ES-I3 (cell line): ENCODE measurements at regions not wholly inside any gene's neighbourhood (a gene's known extent, or its start where the extent isn't known, plus 50 kb on each side); places are given as distances from the start of the nearest gene placed in this dataset.

ENCODE experiments used
- H3K36me3 ChIP-seq: 2 replicates; pipeline ENCODE4 v1.6.1; 2013; ENCODE audit warnings: mild to moderate bottlenecking, low read length, control low read depth, moderate library complexity; ENCODE audit not compliant: insufficient read depth
- H3K4me1 ChIP-seq: 2 replicates; pipeline ENCODE4 v1.6.1; 2013; ENCODE audit warnings: mild to moderate bottlenecking, control low read depth, low read length; ENCODE audit not compliant: insufficient read depth
- H3K9ac ChIP-seq: 2 replicates; pipeline ENCODE4 v1.6.1; 2013; ENCODE audit warnings: low read depth, mild to moderate bottlenecking, low read length, moderate library complexity
- H3K9me3 ChIP-seq: 2 replicates; pipeline ENCODE4 v1.6.1; 2013; ENCODE audit warnings: mild to moderate bottlenecking, low read length, moderate library complexity; ENCODE audit not compliant: control insufficient read depth, insufficient read depth

DNA sequence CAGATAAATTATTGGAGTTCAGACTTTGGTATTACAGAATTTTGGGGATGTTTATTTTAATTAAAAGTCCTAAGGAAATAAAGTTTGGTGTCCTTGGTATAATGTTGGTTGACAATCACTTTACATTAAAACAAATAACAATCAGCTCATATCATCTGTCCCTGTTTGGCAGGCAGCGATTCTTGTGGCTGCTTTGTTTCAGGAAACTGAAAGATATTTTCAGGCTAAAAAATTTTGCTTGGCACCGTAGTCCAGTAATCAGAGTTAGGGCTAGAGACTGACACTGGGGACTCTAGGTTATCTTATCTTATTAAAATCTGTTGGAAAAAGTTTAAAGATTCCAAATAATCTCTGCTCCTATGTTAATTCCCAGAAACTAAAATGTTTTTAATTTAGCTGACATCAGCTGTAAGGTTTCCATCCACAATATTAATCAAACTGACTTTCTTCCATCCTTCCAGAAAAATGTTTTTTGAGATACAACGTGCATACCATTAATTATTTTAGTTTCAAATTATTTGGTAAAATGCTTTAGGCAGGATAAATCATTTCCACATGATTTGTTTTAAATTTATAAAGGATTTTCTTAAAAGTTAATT lies 97.6 kb downstream of the ZIC5 start:
- H3K9me3 ChIP-seq = no peaks in the 10 kb centered on the region
- no peaks in the 10 kb centered on the region for H3K4me1 ChIP-seq
- H3K36me3 ChIP-seq = no peaks in the 10 kb centered on the region
- H3K9ac ChIP-seq = no peak overlapping the region

DNA sequence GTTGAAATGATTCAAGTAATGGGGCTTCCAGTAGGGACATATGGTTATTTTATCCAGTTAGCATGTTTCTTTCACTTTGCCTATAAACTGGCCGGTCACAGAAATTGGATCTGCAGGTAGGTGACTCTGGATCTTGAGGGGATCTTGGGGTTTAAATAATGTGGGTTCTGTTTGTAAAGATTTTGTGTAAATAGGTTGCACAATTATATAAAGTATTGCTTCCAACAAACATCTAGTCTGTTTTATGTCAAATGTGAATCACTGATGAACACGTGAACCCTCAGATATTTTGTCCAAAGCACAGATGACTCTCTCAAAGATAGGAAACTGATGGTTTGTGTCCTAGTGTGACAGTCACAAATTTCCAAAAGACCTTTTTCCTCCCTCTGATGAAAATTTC lies 98.4 kb downstream of the ZIC5 start:
- Histone ChIP-seq H3K36me3 (no peaks in the 10 kb centered on the region), H3K9ac (no peak overlapping the region), H3K4me1 (no peaks in the 10 kb centered on the region), H3K9me3 (no peaks in the 10 kb centered on the region)

DNA sequence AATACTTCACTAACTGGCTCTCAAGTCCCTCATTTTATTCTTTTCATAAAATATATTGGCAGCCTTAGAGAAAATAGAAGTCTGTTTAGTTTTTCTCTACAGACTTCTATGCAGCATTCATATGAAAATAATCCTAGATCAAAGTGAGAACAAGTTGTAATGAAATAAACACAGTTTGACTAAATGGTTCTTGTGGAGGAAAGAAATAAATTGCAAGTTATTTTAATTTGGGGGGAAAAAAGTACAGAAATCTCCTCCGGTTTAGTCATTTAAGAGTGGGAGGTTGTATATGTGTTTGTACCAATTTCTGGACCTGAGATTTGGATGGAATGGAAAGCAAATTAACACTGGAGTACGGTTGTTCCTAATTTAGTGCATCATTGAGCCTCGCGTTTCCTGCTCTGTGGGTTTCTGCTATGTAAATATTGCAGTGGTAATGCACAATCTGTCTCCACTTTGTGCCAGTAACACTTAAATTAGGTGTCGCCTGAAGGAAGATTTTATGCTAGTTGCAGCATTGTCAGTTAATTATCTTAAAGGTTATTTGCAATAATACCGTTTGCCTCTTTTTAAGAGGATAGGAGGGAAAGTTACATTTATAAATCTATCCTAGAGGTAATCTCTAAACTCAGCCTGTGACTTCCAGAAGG lies 100.2 kb downstream of the ZIC5 start:
- no peaks in the 10 kb centered on the region for H3K36me3 ChIP-seq
- no peaks in the 10 kb centered on the region for H3K9me3 ChIP-seq
- no peaks in the 10 kb centered on the region for H3K4me1 ChIP-seq
- H3K9ac ChIP-seq = no peak overlapping the region

DNA sequence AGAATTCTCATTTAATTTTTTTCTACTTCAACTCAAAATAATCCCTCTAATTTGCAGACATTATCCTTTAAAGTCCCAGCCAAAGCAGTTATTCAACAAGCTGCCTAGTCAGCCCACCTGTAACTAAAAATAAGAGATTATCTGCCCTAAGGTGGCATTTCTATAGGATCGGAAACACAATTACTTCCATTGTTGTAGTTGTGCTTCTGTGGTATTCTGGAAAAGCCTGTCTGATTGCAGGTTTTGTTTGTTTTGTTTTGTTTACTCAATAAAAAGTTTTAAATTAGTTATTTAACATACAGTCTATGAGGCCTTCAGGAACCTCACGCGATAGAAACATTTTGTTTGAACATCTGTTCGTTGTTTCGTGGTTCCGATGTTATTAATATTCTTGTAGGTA lies 101.0 kb downstream of the ZIC5 start:
- no peaks in the 10 kb centered on the region for H3K9me3 ChIP-seq
- no peaks in the 10 kb centered on the region for H3K36me3 ChIP-seq
- H3K9ac ChIP-seq = no peak overlapping the region
- H3K4me1 ChIP-seq = peaks cover 1% of the 10 kb centered on the region

DNA sequence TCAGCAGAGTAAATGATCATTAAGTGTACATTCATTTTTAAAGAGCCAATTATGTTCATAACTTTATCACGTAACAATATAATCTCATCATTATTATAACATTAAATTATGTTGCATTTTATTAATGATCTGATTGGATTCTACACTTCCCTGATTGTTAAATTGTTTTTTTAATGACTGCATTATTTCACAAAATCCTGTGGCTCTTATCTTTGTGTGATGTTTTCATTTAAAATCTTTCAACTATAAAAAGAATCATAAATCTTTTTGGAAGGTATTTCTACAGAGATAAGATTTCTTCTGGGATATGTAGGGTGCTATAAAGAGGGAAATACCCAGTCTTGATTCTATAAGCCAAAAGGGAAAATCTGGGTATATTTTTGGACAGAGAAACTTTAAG lies 101.7 kb downstream of the ZIC5 start:
- Histone ChIP-seq H3K9ac (no peak overlapping the region), H3K4me1 (peaks cover 9% of the 10 kb centered on the region), H3K36me3 (no peaks in the 10 kb centered on the region), H3K9me3 (no peaks in the 10 kb centered on the region)

DNA sequence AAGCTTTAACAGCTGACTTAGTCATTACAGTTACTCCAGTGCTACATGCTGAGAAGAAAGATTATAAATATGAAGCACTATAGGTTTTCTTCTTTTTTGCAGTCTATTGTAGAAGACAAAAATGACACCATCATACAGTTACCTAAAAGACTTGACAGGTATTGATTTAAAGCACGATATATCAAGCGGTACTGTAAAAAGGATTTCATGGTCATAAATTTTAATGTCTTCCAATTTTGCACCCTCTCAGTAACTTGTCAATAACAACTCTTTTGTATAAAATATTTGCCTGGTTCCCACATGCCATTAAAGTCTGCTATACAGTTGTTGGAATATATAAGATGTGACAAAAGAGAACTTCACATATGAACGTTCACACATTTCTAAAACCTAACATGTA lies 102.8 kb downstream of the ZIC5 start:
- Histone ChIP-seq H3K9ac (no peak overlapping the region), H3K36me3 (no peaks in the 10 kb centered on the region), H3K9me3 (no peaks in the 10 kb centered on the region), H3K4me1 (peaks cover 19% of the 10 kb centered on the region)

DNA sequence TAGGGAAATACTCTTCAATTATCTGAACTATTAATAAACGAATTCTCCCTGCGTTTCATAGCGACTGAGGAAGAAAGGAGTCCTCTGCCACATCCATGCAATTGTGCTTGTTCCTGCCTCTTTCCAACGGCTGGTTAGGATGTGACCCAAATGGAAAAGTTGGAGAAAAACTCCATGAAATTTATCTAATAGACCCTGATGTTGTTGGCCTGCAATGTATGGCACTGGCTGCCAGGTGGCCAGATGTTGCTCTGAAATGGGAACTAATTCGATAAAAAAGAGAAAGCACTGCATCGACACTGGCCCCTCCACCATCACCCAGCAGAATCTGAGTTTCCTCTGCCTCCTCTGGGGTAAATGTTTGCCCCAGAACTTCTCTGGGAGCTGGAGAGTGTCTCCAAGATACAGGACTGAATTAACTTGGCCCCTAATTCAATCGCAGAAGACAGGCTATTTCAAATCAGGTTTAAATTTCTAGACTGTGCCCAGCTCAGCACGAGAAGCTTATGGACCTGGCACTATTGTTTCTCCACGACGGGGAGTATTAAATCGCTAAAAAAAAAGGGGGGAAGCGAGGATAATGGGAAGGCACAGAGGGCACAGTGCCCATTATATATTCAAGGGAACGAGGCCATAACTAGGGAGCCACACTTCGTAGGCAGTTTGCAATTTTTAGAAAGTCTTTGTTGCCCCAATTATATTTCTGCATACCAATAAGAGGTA lies 103.9 kb downstream of the ZIC5 start:
- no peaks in the 10 kb centered on the region for H3K9me3 ChIP-seq
- H3K9ac ChIP-seq = no peak overlapping the region
- peaks cover 23% of the 10 kb centered on the region for H3K4me1 ChIP-seq
- no peaks in the 10 kb centered on the region for H3K36me3 ChIP-seq

DNA sequence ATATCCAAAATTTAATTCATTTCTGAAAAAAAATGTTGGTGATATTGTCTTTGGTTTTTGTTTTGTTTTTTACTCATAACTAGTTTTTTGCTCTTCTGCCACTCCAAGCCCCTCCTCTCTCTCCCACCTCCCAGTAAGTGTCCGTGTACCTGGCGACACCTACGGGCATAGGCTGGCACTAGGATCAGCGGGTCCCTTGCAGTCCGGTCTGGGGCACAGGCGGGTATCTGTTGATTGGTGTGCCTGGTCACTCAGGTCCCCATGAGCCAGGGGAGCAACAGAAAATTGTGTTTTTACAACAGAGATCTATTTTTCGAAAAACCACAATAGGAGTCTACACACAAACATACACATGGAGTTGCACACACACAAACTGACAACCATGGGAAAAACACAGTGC lies 104.8 kb downstream of the ZIC5 start:
- H3K4me1 ChIP-seq = peaks cover 30% of the 10 kb centered on the region
- H3K9ac ChIP-seq = no peak overlapping the region
- no peaks in the 10 kb centered on the region for H3K9me3 ChIP-seq
- H3K36me3 ChIP-seq = no peaks in the 10 kb centered on the region

DNA sequence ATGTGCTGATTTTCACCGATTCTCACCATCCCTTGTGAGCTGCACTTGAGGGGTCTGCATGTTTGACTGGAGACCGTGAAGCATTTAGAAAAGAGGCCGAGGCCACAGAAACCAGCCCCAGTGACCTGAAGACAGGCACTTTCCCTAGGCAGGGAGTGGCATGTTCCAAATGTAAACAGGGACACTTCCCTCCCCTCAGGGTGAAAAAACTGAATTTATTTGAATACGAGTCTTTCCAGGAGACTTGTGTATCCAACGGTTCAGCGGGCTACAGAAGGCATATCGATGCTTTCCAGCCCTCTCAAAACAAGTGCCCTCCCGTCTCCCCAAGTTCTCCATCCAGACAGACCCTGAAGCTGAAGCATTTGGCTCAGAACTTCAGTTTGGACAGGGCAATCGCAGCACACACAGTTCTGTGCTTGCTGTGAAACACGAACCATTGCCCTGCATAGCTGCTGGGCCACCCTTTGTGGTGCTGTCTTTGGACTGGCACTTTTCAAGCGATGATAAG lies 106.1 kb downstream of the ZIC5 start:
- H3K9me3 ChIP-seq = no peaks in the 10 kb centered on the region

DNA sequence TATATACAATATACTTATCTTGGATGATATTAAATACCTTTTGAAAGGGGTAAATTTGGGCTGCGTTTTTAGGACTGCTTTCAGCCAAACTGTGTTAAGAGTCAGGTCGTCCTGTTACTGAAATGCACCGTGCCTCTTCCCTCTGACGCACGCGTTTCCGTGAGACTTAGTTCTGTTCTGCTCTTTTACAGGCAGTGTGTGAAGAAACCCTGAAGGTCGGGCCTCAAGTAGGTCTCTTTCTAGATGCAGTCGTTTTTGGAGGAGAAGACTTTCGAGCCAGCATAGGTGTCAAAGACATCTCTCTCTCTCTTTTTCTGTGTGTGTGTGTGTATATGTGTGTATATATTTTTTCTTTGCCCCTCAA lies 107.0 kb downstream of the ZIC5 start:
- Histone ChIP-seq H3K4me1 (peaks cover 30% of the 10 kb centered on the region), H3K36me3 (no peaks in the 10 kb centered on the region)

More for the DNA sequence above, 106.1 kb downstream of the ZIC5 start:
- no peak overlapping the region for H3K9ac ChIP-seq
- H3K36me3 ChIP-seq = no peaks in the 10 kb centered on the region
- peaks cover 30% of the 10 kb centered on the region for H3K4me1 ChIP-seq

DNA sequence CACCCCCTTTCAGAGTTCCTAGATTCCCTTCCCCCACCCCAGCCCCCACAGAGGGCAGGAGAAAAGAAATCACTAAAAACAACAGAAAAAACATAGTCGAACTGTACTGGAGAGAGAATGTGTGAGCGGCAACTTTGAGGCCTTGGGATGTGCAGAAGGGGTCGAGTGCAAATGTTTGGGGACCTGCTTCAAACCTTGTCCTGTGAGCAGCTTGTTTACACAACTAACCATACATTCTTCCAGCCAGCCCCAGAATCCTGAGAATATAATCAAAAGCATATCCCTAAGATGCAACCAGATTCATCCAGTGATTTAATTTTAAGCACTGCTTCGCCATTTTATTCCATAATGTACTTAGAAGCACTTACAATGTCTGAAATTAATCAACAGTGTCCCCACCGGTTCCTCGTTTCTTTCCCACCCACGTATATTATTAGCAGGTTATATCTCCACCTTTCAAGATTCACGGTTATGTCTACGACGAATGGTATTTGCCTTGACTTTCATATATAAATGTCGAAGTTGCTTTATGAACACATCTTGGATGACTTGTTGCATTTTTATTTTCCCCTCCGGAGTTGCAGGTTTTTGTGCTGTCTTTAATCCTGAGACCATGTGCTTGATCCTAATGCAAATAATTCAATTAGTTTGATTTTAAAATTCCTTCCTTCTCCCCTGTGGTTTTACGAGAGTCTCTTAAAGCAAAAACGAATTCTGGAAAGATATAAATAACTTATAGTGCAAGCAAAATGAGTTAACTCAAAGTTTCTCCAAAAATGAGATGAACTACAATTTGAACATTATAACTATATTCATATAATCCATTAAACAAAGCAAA lies 107.6 kb downstream of the ZIC5 start:
- no peaks in the 10 kb centered on the region for H3K36me3 ChIP-seq
- peaks cover 30% of the 10 kb centered on the region for H3K4me1 ChIP-seq
- no peak overlapping the region for H3K9ac ChIP-seq
- no peaks in the 10 kb centered on the region for H3K9me3 ChIP-seq

More for the DNA sequence above, 107.0 kb downstream of the ZIC5 start:
- Histone ChIP-seq H3K9ac (no peak overlapping the region), H3K9me3 (no peaks in the 10 kb centered on the region)

DNA sequence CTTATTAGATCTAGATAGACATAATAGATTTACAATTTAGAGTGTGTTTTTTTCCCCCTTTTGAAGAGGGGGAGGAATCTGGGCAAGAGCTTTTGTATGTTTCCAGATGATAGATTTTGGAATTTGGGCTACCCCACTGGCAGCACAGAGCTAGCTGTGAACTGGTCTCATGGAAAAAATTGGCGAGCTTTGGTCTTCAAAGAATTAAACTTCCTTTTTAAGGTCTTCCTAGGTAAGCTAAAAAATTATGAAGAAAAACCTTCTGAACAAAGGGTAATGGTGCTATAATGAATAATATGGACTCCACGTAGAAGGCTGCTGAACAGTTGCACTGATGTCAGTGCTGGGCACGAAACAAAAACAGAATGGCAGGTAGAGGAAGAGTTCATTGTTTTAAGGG lies 109.3 kb downstream of the ZIC5 start:
- Histone ChIP-seq H3K9me3 (no peaks in the 10 kb centered on the region), H3K4me1 (peaks cover 41% of the 10 kb centered on the region)

DNA sequence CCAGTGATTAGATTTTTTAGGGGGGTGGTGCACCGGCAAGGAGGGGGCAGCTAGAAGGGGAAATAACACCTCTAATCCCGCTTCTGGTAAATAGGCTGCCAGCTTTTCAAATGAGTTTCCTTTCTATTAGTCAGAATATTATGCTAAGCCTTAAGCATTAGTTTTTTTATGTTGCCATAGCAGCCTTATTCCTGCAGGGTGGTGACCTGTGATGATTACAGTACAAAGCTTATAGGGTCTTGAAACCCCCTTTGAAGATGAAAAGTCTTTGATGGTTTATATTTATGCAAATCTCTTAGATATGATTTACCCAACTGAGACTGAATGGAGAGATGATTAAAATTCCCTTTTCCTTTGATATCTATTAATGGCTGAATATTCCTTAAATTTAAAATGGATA lies 109.8 kb downstream of the ZIC5 start:
- Histone ChIP-seq H3K9me3 (no peaks in the 10 kb centered on the region), H3K9ac (no peak overlapping the region), H3K36me3 (no peaks in the 10 kb centered on the region), H3K4me1 (peaks cover 41% of the 10 kb centered on the region)

More for the DNA sequence above, 109.3 kb downstream of the ZIC5 start:
- Histone ChIP-seq H3K36me3 (no peaks in the 10 kb centered on the region), H3K9ac (no peak overlapping the region)

DNA sequence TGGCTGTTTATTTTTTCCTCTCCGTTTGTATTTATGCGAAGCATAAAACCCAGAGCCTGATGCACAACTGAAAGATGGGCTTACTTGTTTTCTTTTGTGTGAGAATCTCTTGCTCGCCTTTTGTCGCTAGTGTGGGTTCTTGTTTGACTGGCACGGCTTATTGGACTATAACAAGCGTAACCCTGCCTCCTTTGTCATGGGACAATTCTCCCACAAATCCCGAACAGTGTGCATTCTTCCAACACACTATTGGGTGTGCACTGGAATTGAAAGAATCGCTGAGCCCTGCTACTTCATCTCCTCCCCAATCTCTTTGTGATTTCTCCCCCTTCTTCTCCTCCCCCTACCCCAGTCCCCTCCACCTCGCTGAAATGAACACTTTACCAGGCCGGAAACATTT lies 110.8 kb downstream of the ZIC5 start:
- H3K9me3 ChIP-seq = no peaks in the 10 kb centered on the region

More for the DNA sequence above, 110.8 kb downstream of the ZIC5 start:
- H3K4me1 ChIP-seq = peaks cover 43% of the 10 kb centered on the region
- no peak overlapping the region for H3K9ac ChIP-seq
- no peaks in the 10 kb centered on the region for H3K36me3 ChIP-seq
